PFSK-1 (cell line): ENCODE measurements at regions not wholly inside any gene's neighbourhood (a gene's known extent, or its start where the extent isn't known, plus 50 kb on each side); places are given as distances from the start of the nearest gene placed in this dataset.

ENCODE experiments used
- POLR2AphosphoS5 ChIP-seq: IDR thresholded peaks from 2 replicates; pipeline ENCODE4 v1.6.1; 2012; ENCODE audit warnings: low read depth, mild to moderate bottlenecking, control low read depth, low read length, moderate library complexity
- SIN3A ChIP-seq: IDR thresholded peaks from 2 replicates; pipeline ENCODE4 v1.6.1; 2012; ENCODE audit warnings: mild to moderate bottlenecking, low read length, moderate library complexity, borderline replicate concordance; ENCODE audit not compliant: insufficient read depth

DNA sequence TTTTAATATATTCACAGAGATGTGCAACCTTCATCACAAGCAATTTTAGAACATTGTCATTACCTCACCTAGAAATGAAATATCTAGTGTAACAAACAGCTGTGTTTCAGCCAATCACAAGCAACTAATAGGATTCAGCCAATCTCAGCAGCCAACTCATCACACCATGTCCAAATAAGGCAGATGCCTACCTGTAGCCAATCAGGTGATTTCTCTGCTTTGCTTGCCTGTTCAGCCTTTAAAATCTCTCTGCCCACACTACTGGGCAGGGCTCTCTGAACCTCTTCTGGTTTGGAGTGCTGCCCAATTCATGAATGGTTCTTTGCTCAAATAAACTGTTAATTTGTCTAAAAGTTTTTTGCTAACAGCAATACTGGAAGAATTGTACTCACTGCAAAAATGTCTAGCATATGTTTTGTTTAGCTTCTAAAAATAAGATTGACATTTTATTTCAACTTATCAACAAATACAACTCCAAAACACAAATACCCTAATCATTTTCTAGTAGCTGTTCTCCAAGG is 52.4 kb upstream of the IGFBP7 start:
- TF ChIP-seq POLR2AphosphoS5 (no peak), SIN3A (no peak)
